Natural killer cell (primary cell): ENCODE measurements at regions not wholly inside any gene's neighbourhood (a gene's known extent, or its start where the extent isn't known, plus 50 kb on each side); places are given as distances from the start of the nearest gene placed in this dataset.

Source experiments
- ATAC-seq, 3 donors: fragments of 150-1000 bp in 2 of 3; fragments of 200-7000 bp in 1 of 3; cut with Tn5 transposase; 1 replicate in 1 of 3; 2 replicates in 2 of 3; pipeline ENCODE4 v1.10.0; 2021; ENCODE audit warnings: mild to moderate bottlenecking in 2 of 3, moderate library complexity in 2 of 3
- DNase-seq, 2 donors: peaks; one replicate each; pipeline versions ENCODE4 v3.0.0 to v3.0.0-alpha.2; 2013 to 2021; ENCODE audit warnings: mixed read lengths in 1 of 2
- H3K27ac ChIP-seq: one replicate; pipeline ENCODE4 v1.5.1; 2013; ENCODE audit warnings: mild to moderate bottlenecking, low read length
- H3K27me3 ChIP-seq: one replicate; pipeline ENCODE4 v1.6.1; 2013; ENCODE audit warnings: low read length; ENCODE audit not compliant: control insufficient read depth, insufficient read depth
- H3K36me3 ChIP-seq: one replicate; pipeline ENCODE4 v1.6.1; 2013; ENCODE audit warnings: low read length; ENCODE audit not compliant: control insufficient read depth, insufficient read depth
- H3K4me1 ChIP-seq: one replicate; pipeline ENCODE4 v1.6.1; 2013; ENCODE audit warnings: low read length; ENCODE audit not compliant: control insufficient read depth, insufficient read depth
- H3K4me3 ChIP-seq: one replicate; pipeline ENCODE4 v1.5.1; 2013; ENCODE audit warnings: low read length
- H3K9me3 ChIP-seq: one replicate; pipeline ENCODE4 v1.6.1; 2013; ENCODE audit warnings: low read length; ENCODE audit not compliant: control insufficient read depth, insufficient read depth
- H3K27ac Mint-ChIP-seq, 2 donors: one replicate each; pipeline ENCODE4 v1.8.0; 2022; ENCODE audit warnings: mild to moderate bottlenecking in 2 of 2, mixed read lengths in 2 of 2, moderate library complexity in 1 of 2
- H3K27me3 Mint-ChIP-seq, 2 donors: one replicate each; pipeline ENCODE4 v1.8.0; 2022; ENCODE audit warnings: low read depth in 2 of 2, mixed read lengths in 2 of 2
- H3K36me3 Mint-ChIP-seq: one replicate; pipeline ENCODE4 v1.8.0; 2022; ENCODE audit warnings: mixed read lengths
- H3K4me1 Mint-ChIP-seq, 2 donors: one replicate each; pipeline ENCODE4 v1.8.0; 2022; ENCODE audit warnings: mixed read lengths in 2 of 2
- H3K4me3 Mint-ChIP-seq: one replicate; pipeline ENCODE4 v1.8.0; 2022; ENCODE audit warnings: mild to moderate bottlenecking, moderate library complexity, mixed read lengths
- H3K9me3 Mint-ChIP-seq, 2 donors: one replicate each; pipeline ENCODE4 v1.8.0; 2022; ENCODE audit warnings: mixed read lengths in 2 of 2
- WGBS: methylation state at CpG from one replicate; pipeline ENCODE4 v1.1.7; 2013; ENCODE audit warnings: missing lambda C conversion rate; ENCODE audit not compliant: insufficient coverage; 5-methylcytosine and 5-hydroxymethylcytosine counted together
- intact Hi-C: fragments of 100-400 bp; cut with micrococcal nuclease; formaldehyde crosslinking; loops from one replicate; pipeline ENCODE4 v1.14.2; 2022
- TF ChIP-seq, protein P1 (sequence below): fragments of 200-600 bp; IDR thresholded peaks from one replicate; pipeline ENCODE4 v1.8.0; 2022; ENCODE audit warnings: antibody characterized with exemption

GRCh38 chr20:22762576-22763256 is 178.3 kb upstream of the FOXA2 start:
- Histone ChIP-seq H3K36me3 (no peaks in the 10 kb centered on the region), H3K9me3 (no peaks in the 10 kb centered on the region), H3K4me1 (no peaks in the 10 kb centered on the region), H3K4me3 (no peak overlapping the region), H3K27me3 (no peaks in the 10 kb centered on the region), H3K27ac (no peak overlapping the region)
- H3K4me1 Mint-ChIP-seq, result no peaks in the 10 kb centered on the region
- no peak overlapping the region for H3K4me3 Mint-ChIP-seq
- intact Hi-C loops, result no loop called here
- TF ChIP-seq, protein P1, sequence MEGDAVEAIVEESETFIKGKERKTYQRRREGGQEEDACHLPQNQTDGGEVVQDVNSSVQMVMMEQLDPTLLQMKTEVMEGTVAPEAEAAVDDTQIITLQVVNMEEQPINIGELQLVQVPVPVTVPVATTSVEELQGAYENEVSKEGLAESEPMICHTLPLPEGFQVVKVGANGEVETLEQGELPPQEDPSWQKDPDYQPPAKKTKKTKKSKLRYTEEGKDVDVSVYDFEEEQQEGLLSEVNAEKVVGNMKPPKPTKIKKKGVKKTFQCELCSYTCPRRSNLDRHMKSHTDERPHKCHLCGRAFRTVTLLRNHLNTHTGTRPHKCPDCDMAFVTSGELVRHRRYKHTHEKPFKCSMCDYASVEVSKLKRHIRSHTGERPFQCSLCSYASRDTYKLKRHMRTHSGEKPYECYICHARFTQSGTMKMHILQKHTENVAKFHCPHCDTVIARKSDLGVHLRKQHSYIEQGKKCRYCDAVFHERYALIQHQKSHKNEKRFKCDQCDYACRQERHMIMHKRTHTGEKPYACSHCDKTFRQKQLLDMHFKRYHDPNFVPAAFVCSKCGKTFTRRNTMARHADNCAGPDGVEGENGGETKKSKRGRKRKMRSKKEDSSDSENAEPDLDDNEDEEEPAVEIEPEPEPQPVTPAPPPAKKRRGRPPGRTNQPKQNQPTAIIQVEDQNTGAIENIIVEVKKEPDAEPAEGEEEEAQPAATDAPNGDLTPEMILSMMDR, result no peak
- no peaks in the 10 kb centered on the region for H3K36me3 Mint-ChIP-seq
- H3K9me3 Mint-ChIP-seq, result peaks cover 4 to 5% of the 10 kb centered on the region in 2 donors
- H3K27me3 Mint-ChIP-seq, result peaks cover 0 to 3% of the 10 kb centered on the region in 2 donors
- DNase-seq (no peak), ATAC-seq (no peak)
- no peak overlapping the region for H3K27ac Mint-ChIP-seq
- WGBS, result 78% methylated on average over 6 of the region's 6 CpGs

- H3K4me3 ChIP-seq, result no peak overlapping the region
- TF ChIP-seq, protein P1, result no peak
- H3K9me3 ChIP-seq, result no peaks in the 10 kb centered on the region
- intact Hi-C loops, result no loop called here
- Mint-ChIP-seq H3K27me3 (peaks cover 0 to 3% of the 10 kb centered on the region in 2 donors), H3K36me3 (no peaks in the 10 kb centered on the region), H3K27ac (no peak overlapping the region), H3K4me3 (no peak overlapping the region), H3K4me1 (no peaks in the 10 kb centered on the region), H3K9me3 (peaks cover 4 to 5% of the 10 kb centered on the region in 2 donors)
- H3K27me3 ChIP-seq, result no peaks in the 10 kb centered on the region
- ATAC-seq, result no peak
- no peaks in the 10 kb centered on the region for H3K36me3 ChIP-seq
- 81% methylated on average over 8 of the region's 9 CpGs for WGBS
- H3K4me1 ChIP-seq, result no peaks in the 10 kb centered on the region
- DNase-seq, result no peak
- no peak overlapping the region for H3K27ac ChIP-seq
Measured at GRCh38 chr20:22763257-22763906, 179.0 kb upstream of the FOXA2 start.

DNA sequence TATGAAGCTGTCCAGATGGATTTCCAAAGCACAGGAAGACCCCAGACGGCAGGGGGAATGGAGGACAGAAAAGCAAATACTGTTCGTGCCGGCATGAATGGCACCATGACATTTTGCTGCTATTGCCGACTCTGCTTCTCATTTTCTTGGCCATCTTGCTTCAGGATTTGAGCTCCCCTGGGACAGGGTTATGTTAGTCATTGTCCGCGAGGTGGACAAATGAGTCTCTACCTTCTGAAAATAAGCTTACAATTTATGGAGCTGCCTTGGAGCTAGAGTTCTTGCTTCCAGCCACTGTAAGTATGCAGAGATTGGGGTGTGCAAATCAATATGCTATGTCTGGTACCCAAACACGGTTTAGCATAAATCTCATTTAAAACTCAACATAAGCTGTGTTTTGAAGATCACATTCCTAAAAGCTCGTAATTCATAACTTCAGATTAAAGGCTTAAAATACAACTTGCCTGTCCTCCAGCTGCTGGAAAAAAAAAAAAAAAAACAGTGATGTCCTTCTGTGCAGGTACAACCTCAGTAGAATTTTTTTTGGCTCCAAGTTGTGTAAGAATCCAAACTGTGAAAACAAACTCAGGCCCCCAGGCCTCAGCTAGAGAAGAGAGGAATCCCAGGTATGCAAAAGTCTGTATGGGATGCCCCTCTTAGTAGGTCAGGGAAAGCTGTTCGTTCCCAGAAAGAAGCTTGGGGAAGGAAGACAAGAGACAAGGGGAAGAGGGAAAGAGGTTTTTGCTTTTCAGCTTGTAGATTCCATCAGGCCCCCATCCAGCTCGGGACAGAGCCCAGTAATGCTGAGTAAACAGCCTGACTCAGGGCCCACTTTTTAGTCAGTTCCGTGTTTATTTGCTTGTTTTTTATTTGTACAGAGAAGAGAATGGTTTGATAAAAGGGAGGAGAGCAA is 184.2 kb upstream of the FOXA2 start:
- Mint-ChIP-seq H3K4me3 (no peak overlapping the region), H3K27me3 (peaks cover 0 to 21% of the 10 kb centered on the region in 2 donors), H3K9me3 (no peaks in the 10 kb centered on the region), H3K27ac (no peak overlapping the region), H3K36me3 (no peaks in the 10 kb centered on the region), H3K4me1 (no peaks in the 10 kb centered on the region)
- Histone ChIP-seq H3K27me3 (no peaks in the 10 kb centered on the region), H3K27ac (no peak overlapping the region), H3K9me3 (no peaks in the 10 kb centered on the region), H3K4me3 (no peak overlapping the region), H3K36me3 (no peaks in the 10 kb centered on the region), H3K4me1 (no peaks in the 10 kb centered on the region)
- WGBS, result 79% methylated on average over 11 of the region's 11 CpGs
- TF ChIP-seq, protein P1, result no peak
- no peak for DNase-seq
- intact Hi-C loops, result no loop called here
- ATAC-seq, result no peak
